ELR (cell line): ENCODE measurements at regions not wholly inside any gene's neighbourhood (a gene's known extent, or its start where the extent isn't known, plus 50 kb on each side); places are given as distances from the start of the nearest gene placed in this dataset.

Source experiments
- DNase-seq: peaks from one replicate; pipeline ENCODE4 v3.0.0-alpha.2; 2015; ENCODE audit warnings: low read depth

DNA sequence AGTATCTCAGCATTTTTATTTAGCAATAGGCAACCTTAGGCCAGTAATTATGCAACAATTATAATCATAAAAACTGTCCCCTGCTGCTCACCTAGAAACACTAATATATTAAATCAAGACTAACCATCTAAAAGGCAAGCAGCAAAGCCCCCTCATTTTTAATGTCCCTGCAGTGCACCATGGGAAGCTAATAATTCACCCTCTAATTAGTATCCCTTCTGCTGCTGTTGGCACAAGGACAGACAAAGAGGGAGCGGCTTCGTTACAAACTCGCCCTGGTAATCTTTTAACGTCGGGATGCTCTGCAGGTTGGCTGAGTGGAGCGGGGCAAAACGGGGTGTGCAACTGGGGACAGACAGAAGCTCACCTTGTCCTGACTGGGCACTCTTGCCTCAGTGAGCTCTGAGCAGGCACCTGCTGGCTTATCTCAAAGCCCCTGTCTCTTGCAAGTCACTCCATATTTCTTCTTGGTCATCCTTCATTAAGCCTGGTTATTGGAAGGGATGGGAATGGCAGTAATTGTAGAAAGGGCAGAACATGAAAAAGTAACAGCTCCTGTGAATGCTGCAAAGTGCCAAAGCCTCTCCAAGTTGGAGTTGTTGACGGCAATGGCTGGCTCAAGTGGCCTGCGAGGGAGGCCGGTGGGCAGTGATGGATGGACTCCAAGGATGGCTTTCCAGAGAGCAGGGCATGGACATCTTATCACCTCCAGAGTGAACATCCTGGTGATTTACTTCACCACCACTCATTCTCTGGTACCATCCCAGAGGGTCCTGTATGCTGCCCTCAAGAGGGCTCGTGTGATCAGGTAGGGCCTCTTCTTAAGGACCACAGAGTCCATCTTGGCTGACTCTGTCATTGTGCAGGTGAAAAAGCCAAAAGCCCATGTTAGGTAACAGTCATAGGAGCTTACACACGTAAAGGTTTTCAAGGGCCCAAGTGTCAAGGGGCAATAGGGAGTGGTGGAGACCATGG, 219.6 kb upstream of the N4BP1 start:
- no peak for DNase-seq

DNA sequence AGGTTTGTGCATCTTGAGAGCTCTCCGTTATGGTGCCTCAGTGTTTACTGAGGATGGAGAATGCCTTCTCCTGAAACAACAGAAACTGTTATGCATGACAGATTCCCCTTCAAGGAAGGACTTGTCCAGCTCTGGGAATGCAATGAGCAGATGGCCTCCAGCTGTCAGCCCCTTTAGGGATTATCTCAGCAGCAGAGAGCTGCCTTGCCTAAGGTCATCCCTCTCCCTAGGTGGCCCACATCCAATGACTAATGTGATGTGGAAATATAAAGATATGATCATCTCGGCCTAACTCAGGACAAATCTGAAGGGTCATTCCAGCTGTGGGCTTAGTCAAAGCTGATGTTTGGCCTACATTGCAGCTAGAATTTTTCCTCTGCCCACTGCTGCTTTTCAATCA, 214.3 kb upstream of the N4BP1 start:
- DNase-seq: no peak

DNA sequence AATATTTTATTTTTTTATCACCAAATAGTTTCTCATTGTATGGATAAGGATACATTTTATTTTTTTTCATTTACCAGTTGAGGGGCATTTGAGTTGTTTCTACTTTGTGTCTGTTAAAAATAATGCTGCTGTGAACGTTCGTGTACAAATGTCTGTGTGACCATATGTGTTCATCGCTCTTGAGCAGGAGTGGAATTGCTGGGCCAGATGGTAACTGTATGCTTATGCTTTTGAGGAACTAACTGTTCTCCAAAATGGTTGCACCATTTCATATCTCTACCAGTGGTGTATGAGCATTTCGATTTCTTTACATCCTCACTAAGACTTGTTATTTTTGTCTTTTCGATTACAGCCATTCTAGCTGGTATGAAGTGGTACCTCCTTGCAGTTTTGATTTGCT, 212.5 kb upstream of the N4BP1 start:
- no peak for DNase-seq

DNA sequence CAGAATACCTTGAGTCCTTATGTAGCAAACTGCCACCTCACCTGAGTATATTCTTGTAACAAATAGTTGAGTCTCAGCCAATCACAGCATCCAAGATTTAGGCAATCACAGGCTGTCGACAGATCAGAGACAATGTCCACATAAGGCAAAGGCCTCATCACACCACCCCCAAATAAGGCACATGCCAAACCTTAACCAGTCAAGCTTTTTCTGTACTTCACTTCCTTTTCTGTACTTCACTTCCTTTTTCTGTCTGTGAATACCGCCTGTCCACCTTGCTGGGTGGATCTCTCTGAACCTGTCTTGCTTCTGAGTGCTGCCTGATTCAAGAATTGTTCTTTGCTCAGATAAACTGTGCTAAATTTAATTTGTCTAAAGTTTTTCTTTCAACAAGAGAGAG, 210.4 kb upstream of the N4BP1 start:
- DNase-seq: no peak

DNA sequence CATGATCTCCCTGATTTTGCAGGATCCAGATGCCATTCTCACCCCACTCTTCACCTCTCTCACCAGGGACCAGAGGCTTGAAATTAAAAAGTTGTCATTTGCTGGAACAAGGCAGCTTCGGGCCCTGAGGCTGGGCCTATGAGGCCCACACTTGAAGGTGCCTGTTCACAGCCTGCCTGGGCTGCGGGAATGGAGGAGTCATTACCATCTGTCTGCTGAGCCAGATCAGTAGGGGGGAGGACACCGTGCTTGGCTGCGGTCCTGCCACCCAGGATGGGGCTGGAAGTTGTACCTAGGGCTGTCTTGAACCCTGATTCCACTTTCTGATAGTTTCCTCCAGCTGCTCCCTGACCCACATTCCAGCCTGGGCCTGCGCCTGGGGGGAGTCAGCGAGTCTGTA, 208.3 kb upstream of the N4BP1 start:
- DNase-seq: no peak

DNA sequence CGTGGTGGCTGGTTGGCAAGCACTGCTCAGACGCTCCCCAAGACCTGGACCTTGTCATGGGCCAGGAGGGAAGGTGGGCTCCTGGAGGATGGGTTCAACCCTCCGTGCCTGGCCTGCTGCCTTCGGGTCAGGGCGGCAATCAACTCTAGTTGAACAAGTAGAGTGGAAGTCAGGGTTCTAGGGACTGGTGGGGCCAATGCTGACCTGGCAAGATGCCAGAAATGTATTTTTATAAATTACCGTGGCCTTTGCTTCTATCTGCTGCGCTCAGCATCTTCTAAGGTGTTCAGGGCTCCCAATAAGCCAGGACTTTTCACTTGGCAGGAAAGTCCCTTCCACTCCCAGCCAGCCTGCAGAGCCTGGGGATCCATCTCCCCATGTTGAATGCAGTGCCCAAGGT, 207.1 kb upstream of the N4BP1 start:
- no peak for DNase-seq

DNA sequence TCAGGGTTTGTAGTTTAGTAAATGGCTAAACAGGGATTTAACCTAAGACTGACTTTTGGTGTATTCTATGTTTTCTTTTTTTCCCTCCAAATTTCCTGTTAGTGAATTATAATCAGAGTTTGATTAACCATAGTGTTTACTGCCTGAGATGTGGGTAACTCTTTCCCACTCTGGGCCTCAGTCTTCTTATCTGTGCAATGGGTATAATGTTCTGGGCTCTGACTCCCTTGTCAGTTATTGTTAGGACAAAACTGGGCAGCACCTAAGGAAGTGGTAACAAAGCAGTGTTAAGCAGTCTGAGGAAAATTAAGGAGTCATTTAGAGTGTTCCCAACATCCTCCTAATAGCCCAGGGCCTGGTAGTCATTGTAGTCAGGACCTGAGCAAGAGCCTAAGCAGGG, 206.4 kb upstream of the N4BP1 start:
- no peak for DNase-seq

DNA sequence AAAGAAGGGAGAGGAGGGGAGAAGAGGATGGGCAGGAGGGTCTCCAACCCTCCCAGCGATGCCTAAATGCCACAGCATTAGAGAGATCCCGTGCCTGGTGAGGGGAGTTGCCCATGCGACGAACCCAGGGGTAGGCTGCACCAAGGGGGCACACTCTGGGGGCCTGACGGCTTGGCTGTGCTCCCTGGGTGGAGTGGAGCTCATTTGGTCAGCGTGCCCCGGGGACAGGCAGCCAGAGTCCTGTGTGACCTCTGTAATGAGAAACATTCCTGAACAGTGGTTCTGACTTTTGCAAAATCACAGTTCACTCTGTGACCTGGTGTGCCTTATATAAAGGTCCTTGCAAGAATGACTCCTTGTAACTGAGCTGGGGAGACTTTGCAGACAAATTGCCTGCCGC, 205.0 kb upstream of the N4BP1 start:
- no peak for DNase-seq

DNA sequence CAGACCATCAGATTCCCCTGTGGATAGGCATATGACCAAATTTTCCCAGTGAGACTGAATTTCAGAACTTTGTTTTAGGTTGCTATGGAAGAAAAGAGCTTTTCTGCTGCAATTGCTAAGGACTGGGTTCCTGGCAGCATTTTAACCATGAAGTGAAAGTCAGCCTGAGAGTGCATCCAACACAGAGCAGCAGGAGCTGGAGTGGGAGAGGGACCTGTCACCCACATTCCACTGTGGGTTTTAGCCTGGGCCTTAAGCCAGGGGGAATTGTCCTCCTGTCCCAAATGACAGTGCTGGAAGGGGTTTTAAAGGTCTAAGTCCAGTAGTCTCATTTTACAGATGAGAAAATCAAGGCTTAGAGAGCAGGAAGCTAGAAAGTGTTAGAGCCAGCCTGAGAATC, 203.5 kb upstream of the N4BP1 start:
- no peak for DNase-seq

DNA sequence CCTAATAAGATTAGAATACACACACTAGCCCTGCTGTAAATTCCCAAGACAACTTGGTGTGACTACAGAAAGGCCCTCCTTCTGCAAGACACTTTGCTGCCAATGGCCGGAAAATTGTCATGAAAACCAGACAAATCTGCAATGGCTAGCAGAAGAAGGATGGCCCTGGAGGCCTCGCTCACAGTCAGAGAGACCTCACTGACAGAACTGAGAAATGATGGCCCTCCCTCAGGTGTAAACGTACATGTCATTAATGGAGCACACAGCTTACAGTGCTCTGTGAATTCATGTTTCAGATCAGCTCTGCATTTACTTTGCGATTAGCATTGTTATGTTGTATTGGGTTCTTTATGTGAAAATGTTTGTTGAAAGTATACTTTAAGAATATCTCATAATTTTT, 202.9 kb upstream of the N4BP1 start:
- DNase-seq: no peak

DNA sequence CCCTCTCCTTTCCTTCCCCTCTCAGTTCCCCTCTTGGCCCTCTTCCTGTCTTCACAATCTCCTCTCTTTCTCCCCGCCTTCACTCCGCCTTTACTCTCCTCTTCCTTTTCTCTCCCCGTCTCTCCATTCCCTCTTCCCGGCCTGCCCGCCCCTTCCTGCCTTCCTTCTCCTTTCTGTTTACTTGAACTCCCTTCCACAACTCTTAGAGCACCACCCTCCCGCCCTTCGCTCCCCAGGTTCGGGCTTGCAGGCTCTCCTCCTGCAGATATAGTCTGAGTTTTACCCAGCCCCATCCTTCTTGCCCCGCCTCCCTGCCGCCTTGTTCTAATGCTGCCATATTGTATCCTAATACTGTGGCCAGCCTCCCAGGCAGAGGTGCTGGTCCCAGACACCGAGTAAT, 201.5 kb upstream of the N4BP1 start:
- no peak for DNase-seq

DNA sequence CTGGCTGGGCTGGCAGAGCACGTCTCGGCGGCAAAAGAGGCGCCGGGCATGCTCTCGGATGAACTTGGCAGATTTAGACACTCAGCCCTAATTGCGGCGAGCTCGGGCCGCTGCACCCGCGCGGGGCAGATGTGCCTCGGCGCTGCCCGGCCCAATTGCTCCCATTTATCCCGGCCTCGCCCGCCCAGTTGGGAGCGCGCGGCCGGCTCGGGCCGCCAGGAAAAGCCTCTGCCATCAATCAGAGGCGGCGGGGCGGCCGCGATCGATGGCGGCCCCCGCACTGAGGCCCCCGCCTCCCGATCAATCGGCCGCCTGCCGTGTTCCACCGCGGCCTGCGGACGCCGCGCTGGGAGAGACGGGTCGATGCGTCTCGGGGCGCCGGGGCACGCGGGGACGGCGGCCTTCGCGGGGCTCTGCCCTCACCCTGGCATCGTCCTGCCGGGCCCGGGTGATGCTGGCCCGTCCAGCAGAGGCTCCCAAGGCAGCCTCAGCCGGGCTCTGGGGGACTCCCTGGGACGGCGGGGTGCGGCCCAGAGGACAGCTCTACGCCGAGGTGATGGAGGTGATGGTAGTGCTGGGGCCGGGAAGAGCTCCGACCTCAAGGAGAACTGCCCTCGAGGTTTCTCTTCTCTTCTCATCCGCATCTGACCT, 200.9 kb upstream of the N4BP1 start:
- DNase-seq: no peak

DNA sequence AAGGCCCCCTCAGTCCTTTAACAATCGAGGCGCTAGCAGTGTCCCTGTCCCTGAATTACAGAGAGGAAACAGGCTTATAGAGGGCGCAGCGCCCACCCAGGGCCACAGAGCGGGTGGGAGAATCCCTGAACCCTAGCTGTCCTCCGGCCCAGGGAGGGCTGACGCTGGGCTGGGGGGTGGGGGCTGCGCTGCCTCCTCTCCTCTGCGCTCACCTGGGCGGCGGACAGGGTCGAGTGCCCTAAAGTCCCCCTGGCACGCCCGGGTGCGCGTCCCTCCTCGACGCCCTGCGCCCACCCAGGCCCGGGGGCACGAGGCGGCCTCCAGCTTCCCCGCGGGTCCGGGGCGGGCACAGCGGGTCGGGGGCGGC, 200.4 kb upstream of the N4BP1 start:
- DNase-seq: no peak

DNA sequence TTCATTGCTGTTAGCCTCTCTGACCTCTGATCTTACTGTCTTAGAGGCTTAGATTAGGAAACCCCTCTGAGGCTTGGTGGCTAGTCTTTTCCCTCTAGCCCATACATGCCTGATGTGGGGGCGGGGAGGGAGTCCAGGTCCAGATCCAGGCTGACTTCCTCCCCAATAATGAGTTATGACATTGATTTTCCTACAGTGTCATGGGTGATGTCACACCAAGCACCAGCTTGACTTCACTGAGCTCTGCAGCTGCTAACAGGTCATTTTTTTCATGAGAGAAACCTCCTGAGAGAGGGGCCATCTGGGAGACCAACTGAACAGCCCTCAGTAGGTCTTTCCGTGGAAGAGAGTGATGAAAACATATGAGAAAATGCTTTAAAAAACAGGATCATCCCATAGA, 180.2 kb upstream of the N4BP1 start:
- no peak for DNase-seq

DNA sequence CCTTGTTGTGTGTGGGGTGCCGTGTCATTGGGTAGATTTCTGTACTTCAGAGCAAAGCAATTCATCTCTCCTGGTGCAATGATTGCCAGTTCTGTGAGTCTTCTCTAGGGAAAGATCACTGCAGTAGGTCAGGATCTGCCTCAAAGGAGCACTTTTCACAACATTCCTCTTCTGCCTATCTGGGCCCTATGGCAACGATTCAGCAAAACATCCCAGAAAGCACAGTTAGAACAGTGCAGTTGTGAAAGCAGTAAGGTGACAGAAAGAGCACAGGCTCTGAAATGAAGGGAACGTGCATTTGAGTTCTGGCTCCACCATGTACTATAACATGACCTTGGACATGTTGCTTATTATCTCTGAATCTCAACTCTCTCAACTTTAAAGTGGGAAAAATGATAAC, 178.5 kb upstream of the N4BP1 start:
- DNase-seq: no peak

DNA sequence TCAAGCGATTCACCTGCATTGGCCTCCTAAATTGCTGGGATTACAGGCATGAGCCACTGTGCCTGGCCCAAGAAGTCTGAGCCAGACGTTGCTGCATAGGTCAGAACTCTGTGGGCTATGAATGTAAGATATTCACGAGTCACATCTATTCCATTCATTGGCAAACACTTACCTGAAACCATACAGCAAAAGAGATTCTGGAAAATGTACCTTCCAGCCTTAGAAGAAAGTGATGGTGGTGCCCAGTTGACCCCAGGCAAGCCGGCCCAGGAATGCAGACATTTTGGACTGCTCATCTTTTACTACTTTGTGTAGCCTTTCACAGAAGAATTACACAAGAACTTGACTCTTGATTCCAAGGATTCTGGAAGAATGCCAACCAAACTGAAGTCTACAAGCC, 135.6 kb upstream of the N4BP1 start:
- DNase-seq: no peak

DNA sequence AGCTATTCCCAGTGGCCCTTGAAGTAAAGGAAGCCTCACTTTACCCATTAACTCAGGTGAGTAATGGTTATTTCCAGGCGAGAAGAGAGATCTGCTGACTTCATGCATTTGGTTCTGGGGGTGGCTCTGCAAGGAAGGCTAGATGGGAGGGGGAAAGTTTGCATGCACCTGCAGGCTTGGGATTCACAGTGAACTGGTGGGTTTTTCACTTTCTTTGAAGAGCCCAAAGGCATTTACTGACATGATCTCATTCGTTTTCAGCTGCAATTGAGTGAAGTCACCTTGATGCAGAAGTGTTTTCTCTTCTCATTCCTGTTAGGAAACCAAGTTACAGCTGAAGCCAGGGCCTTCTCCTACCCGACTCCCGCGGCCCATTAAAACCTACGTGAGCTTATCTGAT, 131.0 kb upstream of the N4BP1 start:
- DNase-seq: no peak

DNA sequence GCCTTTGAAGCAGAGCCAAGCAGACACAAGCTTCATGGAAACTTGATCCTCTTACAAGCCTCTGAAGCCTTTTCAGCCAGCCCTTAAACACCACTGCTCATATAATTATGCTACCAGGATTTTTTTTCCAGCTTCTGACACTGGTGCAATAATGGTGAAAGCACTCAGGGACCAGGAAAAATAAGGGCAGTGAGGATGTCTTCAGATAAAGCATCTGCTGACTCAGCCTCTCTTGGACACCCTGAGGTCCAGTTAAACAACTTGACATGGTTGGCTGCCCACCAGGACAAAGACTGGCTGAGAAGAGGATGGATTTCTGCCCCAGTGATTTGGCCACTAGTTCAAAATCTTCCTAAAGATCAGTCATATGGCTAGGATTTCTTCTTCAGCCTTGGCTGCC, 124.2 kb upstream of the N4BP1 start:
- no peak for DNase-seq

DNA sequence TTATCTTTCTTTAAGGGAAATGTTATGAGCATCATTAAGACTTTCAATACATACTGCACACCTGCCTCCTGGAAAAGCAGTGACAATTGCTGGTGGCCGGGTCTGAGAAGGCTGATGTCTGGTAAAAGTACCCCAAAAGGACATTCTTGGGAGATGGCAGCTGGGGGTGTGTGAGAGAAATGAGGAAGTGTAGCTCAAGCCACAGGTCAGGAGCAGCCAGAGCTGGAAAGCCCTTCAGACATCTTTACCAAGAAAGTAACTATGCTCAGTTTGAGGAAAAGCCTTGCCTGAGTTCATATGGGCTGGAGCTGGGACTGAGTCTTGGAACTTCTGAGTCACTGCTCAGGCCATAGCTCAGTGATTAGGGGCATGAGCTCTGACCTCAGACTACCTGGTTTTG, 94.7 kb upstream of the N4BP1 start:
- DNase-seq: no peak

DNA sequence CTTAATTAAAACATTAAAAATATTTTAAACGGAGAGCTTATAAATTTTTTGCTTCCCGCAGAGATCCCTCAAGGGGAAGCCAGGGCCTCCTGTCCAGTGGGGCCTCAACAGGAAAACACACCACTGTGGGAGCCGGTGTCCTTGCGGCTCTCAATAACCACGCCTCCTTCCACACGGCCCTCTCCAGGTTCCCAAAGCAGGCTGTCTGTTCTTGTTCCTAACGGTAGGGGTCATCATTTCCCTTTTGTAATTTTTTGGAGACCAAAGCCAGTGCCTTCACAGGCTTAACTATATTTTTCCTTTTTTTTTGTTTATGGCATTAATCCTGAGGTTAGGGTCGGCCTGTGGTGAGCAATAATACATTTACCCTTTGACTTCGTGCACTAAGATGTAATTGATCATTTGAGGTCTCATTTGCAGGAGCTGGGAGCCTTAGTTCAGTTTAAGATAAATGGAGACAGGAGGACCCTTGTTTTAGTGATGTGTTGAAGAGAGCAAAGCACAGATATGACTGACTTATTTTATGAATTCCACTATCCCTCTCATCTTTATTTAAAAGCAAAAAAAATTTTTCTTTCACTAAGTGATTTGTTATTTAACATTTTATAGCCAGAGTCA, 77.5 kb upstream of the N4BP1 start:
- DNase-seq: peak; percentile 80

DNA sequence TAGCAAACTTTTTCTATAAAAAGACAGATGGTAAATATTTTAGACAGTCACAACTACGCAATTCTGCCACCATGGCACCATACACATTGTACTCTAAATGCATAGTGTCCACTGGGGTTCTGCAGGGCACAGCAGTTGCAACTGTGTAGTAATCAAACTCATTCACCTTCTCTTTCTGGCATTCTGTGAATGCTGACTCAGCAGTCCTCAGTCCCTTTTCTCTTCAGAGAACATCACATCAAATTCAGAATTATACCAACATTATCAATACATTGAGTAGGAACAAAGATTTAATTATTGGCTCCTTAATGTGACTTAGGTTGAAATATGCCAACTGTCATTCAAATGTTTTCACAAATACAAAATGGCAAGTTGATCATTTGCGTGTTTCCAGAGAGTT, 74.2 kb upstream of the N4BP1 start:
- DNase-seq: no peak

DNA sequence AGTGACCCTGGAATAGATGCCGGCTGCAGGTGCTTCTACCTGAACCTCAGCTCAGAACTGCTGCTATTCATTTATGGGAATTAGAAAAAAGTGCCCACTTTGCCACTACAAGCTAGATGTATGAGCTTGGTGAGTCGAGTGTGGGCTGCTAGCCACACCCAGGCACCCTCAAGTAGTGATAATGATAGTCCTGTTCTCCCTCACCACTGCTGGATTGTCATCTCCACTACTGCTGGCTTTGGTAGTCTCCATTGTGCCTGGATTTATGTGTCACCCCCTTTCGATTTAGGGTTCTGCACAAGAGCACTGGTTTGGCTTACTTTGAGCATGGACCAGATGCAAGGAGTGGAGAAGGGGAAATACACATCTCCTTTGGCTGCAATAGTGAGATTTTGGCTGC, 73.0 kb upstream of the N4BP1 start:
- no peak for DNase-seq

DNA sequence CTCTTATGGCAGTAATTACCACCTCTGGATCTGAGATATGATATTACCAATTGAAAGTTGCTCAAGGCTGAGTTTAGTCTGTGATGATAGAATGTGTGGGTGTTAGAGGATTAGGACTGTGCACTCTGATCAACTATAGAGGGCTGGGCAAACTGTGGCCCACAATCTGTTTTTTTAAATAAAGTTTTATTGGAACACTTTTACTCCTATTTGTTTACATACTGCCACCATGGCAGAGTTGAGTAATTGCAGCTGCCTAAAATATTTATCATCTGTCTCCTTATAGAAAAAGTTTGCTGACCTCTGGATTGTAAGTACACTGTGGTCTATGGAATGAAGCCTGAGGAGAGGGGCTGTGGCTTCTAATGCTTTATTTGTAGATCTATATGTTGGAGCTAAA, 71.5 kb upstream of the N4BP1 start:
- DNase-seq: peak; percentile 16
